HepG2 (cell line): ENCODE measurements at regions not wholly inside any gene's neighbourhood (a gene's known extent, or its start where the extent isn't known, plus 50 kb on each side); places are given as distances from the start of the nearest gene placed in this dataset.
A peak's percentile ranks its signal among the peaks of the same experiment; 100 is the strongest.

Experiments used
- ATAC-seq: fragments of 200-7000 bp; cut with Tn5 transposase; 3 replicates; pipeline ENCODE4 v1.9.1; 2020; ENCODE audit warnings: mild to moderate bottlenecking, moderate library complexity
- BruUV-seq: library from RNA; stranded (reverse); fragments of 400-500 nt; replicated peaks from 2 replicates; lab custom pipeline; 2021; lab: Mats Ljungman, UMichigan
- CTCF ChIA-PET: fragments of 300-600 bp; formaldehyde crosslinking; extraction: SDS; loops from one replicate; lab custom pipeline; 2021; ENCODE audit warnings: low total read pairs, inconsistent platforms, low intra/inter-chr PET ratio; lab: Yijun Ruan, JAX
- POLR2A ChIA-PET: fragments of 350-600 bp; sonication (Branson Sonifier 250); formaldehyde crosslinking; loops from one replicate; lab custom pipeline; 2020; ENCODE audit warnings: antibody characterized with exemption, inconsistent platforms; lab: Yijun Ruan, JAX
- DNase-seq: peaks from one replicate; pipeline ENCODE4 v3.0.0-alpha.2; 2015; ENCODE audit warnings: low spot score
- FAIRE-seq: peaks from 3 replicates; lab custom pipeline; 2011; peaks lifted over from hg19 to GRCh38; lab: Jason Lieb, UNC
- H2AFZ ChIP-seq: one replicate; pipeline ENCODE4 v1.6.1; 2011; ENCODE audit warnings: low read length, inconsistent platforms
- H3K27ac ChIP-seq: fragments of 300-600 bp; 3 replicates; pipeline ENCODE4 v1.8.0; 2011; ENCODE audit warnings: mixed run types, mild to moderate bottlenecking, mixed read lengths, low read length, inconsistent platforms; ENCODE audit not compliant: insufficient read depth; ENCODE audit errors: extremely low read length
- H3K27me3 ChIP-seq, 2 experiments: fragments of 200-600 bp in 1 of 2; 2 replicates in 1 of 2; 3 replicates in 1 of 2; pipeline versions ENCODE4 v1.6.0 to v1.8.0; 2011; ENCODE audit warnings: low read length in 2 of 2, mild to moderate bottlenecking in 2 of 2, moderate library complexity in 2 of 2, inconsistent platforms in 1 of 2; ENCODE audit not compliant: insufficient read depth in 2 of 2, control insufficient read depth in 1 of 2
- H3K36me3 ChIP-seq, 2 experiments: fragments of 200-600 bp in 1 of 2; replicated peaks in 1 of 2; 2 replicates in 1 of 2; 3 replicates in 1 of 2; pipeline versions ENCODE4 v1.5.1 to v1.8.0; 2011; ENCODE audit warnings: low read length in 2 of 2, inconsistent platforms in 1 of 2; ENCODE audit not compliant: insufficient read depth in 2 of 2, control insufficient read depth in 1 of 2
- H3K4me1 ChIP-seq: 2 replicates; pipeline ENCODE4 v1.5.1; 2012; ENCODE audit warnings: low read length, inconsistent platforms; ENCODE audit not compliant: insufficient read depth
- H3K4me2 ChIP-seq: 2 replicates; pipeline ENCODE4 v1.6.0; 2011; ENCODE audit warnings: low read depth, low read length, inconsistent platforms
- H3K4me3 ChIP-seq, 3 experiments: fragments of 200-600 bp in 1 of 3; sonication (generic), shearing (Covaris generic) in 1 of 3; replicated peaks in 1 of 3; 2 replicates each; pipeline ENCODE4 v1.5.1; 2011 to 2016; ENCODE audit warnings: low read length in 3 of 3, inconsistent platforms in 2 of 3, low read depth in 2 of 3, mild to moderate bottlenecking in 2 of 3, control low read depth in 1 of 3, mixed read lengths in 1 of 3; ENCODE audit not compliant: insufficient read depth in 1 of 3
- H3K79me2 ChIP-seq: one replicate; pipeline ENCODE4 v1.6.1; 2011; ENCODE audit warnings: low read length, inconsistent platforms; ENCODE audit not compliant: insufficient read depth
- H3K9ac ChIP-seq: 2 replicates; pipeline ENCODE4 v1.6.0; 2011; ENCODE audit warnings: mild to moderate bottlenecking, low read depth, low read length, inconsistent platforms; ENCODE audit not compliant: insufficient read depth
- H3K9me3 ChIP-seq: 2 replicates; pipeline ENCODE4 v1.5.1; 2012; ENCODE audit warnings: mild to moderate bottlenecking, low read length
- H4K20me1 ChIP-seq: 2 replicates; pipeline ENCODE4 v1.6.0; 2011; ENCODE audit warnings: inconsistent platforms, mild to moderate bottlenecking, low read length, moderate library complexity; ENCODE audit not compliant: insufficient read depth
- PHB2 ChIP-seq: fragments of 450-650 bp; IDR thresholded peaks from 2 replicates; pipeline ENCODE4 v1.6.1; 2018; ENCODE audit not compliant: partially characterized antibody
- RAD51 ChIP-seq: fragments of 450-650 bp; IDR thresholded peaks from 2 replicates; pipeline ENCODE4 v1.6.1; 2016; ENCODE audit warnings: borderline replicate concordance
- ZNF124 ChIP-seq: sonication (generic); formaldehyde crosslinking; IDR thresholded peaks from 2 replicates; pipeline ENCODE4 v1.4.0; 2020; ENCODE audit warnings: missing genetic modification reagents
- ZNF577 ChIP-seq: sonication (generic); formaldehyde crosslinking; IDR thresholded peaks from 2 replicates; pipeline ENCODE4 v1.4.0; 2020; ENCODE audit warnings: mild to moderate bottlenecking, low read depth, missing genetic modification reagents, borderline replicate concordance
- WGBS: methylation state at CpG from one replicate; pipeline ENCODE4 v1.1.6; 2017; ENCODE audit warnings: low lambda C conversion rate; 5-methylcytosine and 5-hydroxymethylcytosine counted together
- in situ Hi-C: cut with HindIII; loops from 2 replicates; pipeline ENCODE4 v1.10.0; 2017; ENCODE audit warnings: low pct_unique_long_range_greater_than_20kb; ENCODE audit not compliant: extremely low pct_ligation_motif_present
- intact Hi-C: fragments of 100-400 bp; cut with micrococcal nuclease; formaldehyde crosslinking; loops from one replicate; pipeline ENCODE4 v1.10.0; 2022; ENCODE audit not compliant: unreplicated experiment
- TF ChIP-seq, protein P1 (sequence below): sonication (generic); formaldehyde crosslinking; IDR thresholded peaks from 2 replicates; pipeline ENCODE4 v1.5.0; 2020; ENCODE audit warnings: missing genetic modification reagents
- TF ChIP-seq, protein P2 (sequence below), 2 experiments: sonication (generic) in 1 of 2; formaldehyde crosslinking in 1 of 2; IDR thresholded peaks; 2 replicates each; pipeline versions ENCODE4 v1.5.1 to v1.6.1; 2011 to 2020; ENCODE audit warnings: borderline replicate concordance in 1 of 2, low read depth in 1 of 2, low read length in 1 of 2, mild to moderate bottlenecking in 1 of 2, missing genetic modification reagents in 1 of 2, moderate library complexity in 1 of 2

- TF ChIP-seq PHB2 (no peak), ZNF577 (CRISPR knock-in tag) (no peak), RAD51 (peak; percentile 87), ZNF124 (CRISPR knock-in tag) (no peak)
- TF ChIP-seq, protein P1, sequence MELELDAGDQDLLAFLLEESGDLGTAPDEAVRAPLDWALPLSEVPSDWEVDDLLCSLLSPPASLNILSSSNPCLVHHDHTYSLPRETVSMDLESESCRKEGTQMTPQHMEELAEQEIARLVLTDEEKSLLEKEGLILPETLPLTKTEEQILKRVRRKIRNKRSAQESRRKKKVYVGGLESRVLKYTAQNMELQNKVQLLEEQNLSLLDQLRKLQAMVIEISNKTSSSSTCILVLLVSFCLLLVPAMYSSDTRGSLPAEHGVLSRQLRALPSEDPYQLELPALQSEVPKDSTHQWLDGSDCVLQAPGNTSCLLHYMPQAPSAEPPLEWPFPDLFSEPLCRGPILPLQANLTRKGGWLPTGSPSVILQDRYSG, result no peak
- TF ChIP-seq, protein P2, sequence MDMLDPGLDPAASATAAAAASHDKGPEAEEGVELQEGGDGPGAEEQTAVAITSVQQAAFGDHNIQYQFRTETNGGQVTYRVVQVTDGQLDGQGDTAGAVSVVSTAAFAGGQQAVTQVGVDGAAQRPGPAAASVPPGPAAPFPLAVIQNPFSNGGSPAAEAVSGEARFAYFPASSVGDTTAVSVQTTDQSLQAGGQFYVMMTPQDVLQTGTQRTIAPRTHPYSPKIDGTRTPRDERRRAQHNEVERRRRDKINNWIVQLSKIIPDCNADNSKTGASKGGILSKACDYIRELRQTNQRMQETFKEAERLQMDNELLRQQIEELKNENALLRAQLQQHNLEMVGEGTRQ (IDR thresholded peaks at IDR 0.05; ENCODE audit: low read depth, low read length), result 0 out of 2 replicates have a peak, but pooled peaks have one; percentile 39
- TF ChIP-seq, protein P2 (CRISPR knock-in tag; IDR thresholded peaks at IDR 0.05; ENCODE audit: borderline replicate concordance), result no peak
These were observed 70.9 kb upstream of the ALDH1A3 start for GRCh38 chr15:100808691-100809090.

More at GRCh38 chr15:100808691-100809090, 70.9 kb upstream of the ALDH1A3 start:
- BruUV-seq, result no TSS peak
- no peaks in the 10 kb centered on the region for H3K4me1 ChIP-seq
- no peak for ATAC-seq
- WGBS, result 0% methylated on average over 3 of the region's 3 CpGs
- H3K4me3 ChIP-seq, result no peak overlapping the region
- no peak overlapping the region for H3K4me2 ChIP-seq
- ChIA-PET CTCF (no interaction called here), POLR2A (no interaction called here)
- no peaks in the 10 kb centered on the region for H3K79me2 ChIP-seq
- H2AFZ ChIP-seq, result no peak overlapping the region
- intact Hi-C loops (no loop called here), in situ Hi-C loops (no loop called here)
- FAIRE-seq, result no peak
- H3K27me3 ChIP-seq, result peaks cover 2 to 7% of the 10 kb centered on the region in 2 experiments; a peak in 1 of 5 replicates
- H3K36me3 ChIP-seq, result no peaks in the 10 kb centered on the region
- H4K20me1 ChIP-seq, result no peaks in the 10 kb centered on the region
- H3K9ac ChIP-seq, result no peak overlapping the region
- no peak for DNase-seq
- H3K27ac ChIP-seq, result no peak overlapping the region
- no peaks in the 10 kb centered on the region for H3K9me3 ChIP-seq
